Inferior parietal cortex (tissue), 1 donor: ENCODE measurements at regions not wholly inside any gene's neighbourhood (a gene's known extent, or its start where the extent isn't known, plus 50 kb on each side); places are given as distances from the start of the nearest gene placed in this dataset.

Experiments
- DNase-seq: peaks from one replicate; pipeline ENCODE4 v3.0.0-alpha.2; 2016; ENCODE audit errors: extremely low spot score

DNA sequence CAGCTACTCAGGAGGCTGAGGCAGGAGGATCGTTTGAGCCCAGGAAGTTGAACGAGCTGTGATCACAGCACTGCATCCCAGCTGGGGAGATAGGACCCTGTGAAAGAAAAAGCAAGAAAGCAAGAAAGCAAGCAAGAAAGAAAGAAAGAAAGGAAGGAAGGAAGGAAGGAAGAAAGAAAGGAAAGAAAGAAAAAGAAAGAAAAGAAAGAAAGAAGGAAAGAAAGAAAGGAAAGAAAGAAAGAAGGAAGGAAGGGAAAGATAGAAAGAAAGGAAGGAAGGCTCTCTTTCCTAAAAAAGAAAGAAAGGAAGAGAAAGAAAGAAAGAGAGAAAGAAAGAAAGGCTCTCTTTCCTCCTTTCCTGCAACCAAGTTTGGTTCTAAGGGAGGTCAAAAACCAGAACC is 380.3 kb downstream of the PCNX1 start:
- DNase-seq: no peak

GRCh38 chr14:71289536-71289935 is 382.3 kb downstream of the PCNX1 start:
- no peak for DNase-seq

DNA sequence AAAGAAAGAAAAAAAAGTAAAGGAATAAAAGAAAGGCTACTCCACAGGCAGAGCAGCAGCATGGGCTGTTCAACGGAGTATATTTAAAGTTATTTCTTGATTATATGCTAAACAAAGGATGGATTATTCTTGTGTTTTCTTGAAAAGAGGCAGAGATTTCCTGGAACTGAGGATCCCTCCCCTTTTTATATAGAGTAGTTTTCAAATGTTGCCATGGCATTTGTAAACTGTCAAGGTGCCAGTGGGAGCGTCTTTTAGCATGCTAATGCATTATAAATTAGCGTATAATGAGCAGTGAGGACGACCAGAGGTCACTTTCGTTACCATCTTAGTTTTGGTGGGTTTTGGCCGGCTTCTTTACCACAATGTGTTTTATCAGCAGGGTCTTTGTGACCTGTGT is 383.0 kb downstream of the PCNX1 start:
- no peak for DNase-seq

DNA sequence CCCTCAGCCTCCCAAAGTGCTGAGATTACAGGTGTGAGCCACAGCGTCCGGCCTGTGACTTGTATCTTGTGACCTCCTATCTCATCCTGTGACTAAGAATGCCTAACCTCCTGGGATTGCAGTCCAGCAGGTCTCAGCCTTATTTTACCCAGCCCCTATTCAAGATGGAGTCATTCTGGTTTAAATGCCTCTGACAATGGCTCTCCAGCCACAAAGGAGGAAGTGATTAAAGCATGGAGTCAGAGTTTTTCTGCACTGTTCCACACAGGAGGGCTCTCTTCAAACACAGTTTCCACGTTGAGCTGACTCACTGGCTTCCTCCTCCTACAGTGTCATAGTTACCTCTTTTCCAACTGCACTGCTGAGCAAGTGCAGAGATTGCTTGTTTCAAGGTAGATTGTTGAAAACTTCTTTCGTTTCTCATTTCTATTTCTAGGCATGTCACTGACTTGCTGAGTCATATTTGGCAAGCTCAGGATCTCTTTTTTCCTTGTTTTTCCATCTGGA is 383.8 kb downstream of the PCNX1 start:
- peak; percentile 41 for DNase-seq

GRCh38 chr14:71296184-71296583 is 388.9 kb downstream of the PCNX1 start:
- no peak for DNase-seq

GRCh38 chr14:71300566-71301330 is 393.5 kb downstream of the PCNX1 start:
- no peak for DNase-seq

DNA sequence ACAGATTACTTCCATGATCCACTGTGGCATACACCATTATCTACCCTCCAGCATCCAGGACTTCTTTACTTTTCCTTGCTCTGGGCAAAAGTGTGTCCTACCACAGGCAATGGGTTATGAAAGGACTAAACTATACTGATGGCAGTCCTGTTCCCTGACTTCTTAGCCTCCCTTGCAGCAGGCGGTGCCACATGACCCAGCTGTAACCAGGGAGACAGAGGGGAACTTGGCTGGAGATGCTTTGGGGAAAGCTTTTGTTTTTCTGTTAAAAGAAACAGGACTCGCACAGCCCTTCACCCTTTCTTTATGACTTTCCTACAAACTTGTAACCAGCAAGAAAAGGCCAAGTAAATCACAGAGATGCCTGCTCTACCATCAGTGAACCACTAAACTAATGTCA is 394.4 kb downstream of the PCNX1 start:
- DNase-seq: no peak

- no peak for DNase-seq
Observed at GRCh38 chr14:71304690-71305089, 397.4 kb downstream of the PCNX1 start.

- DNase-seq: no peak
Observed at GRCh38 chr14:71308671-71309070, 401.4 kb downstream of the PCNX1 start.

GRCh38 chr14:71309756-71310155 is 402.5 kb downstream of the PCNX1 start:
- no peak for DNase-seq

DNA sequence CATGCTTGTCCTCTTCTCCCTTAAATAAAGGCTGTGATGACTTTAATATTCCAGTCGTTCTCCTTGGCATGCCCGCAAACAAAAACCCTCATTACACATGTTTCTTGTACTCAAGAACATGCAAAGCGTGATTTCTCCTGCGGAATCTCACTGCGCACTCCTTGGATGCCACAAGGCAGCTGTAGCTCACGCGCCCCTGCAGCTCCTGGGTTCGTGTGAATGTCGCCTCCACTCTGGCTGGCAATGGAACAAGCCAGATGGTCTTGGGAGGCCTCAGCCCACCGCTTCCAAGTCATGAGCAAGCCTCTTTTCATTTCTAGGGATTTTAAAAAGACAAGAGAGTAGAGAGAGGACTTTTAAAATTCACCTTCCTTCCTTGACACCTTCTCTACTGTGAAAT is 403.8 kb downstream of the PCNX1 start:
- peak; percentile 34 for DNase-seq

DNA sequence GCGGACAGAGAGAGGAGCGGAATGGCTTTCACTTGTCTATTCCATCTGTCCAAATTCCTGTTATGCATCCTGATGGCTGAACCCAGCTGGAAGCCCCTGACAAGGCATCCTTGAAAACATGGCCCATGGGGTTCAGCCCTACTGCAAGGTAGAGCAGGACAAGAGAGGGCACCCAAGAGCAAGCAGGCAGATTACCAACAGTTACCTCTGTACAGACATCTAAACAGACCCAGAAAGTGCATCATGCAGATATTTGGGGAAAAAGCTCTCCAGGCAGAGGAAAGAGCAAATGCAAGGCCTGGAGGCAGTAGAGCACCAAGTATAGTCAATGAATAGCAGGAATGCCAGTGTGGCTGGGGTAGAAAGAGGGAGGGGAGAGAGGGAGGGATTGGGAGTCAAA is 407.5 kb downstream of the PCNX1 start:
- no peak for DNase-seq

GRCh38 chr14:71317385-71318096 is 410.3 kb downstream of the PCNX1 start:
- no peak for DNase-seq

GRCh38 chr14:71318097-71318459 is 410.8 kb downstream of the PCNX1 start:
- no peak for DNase-seq

DNA sequence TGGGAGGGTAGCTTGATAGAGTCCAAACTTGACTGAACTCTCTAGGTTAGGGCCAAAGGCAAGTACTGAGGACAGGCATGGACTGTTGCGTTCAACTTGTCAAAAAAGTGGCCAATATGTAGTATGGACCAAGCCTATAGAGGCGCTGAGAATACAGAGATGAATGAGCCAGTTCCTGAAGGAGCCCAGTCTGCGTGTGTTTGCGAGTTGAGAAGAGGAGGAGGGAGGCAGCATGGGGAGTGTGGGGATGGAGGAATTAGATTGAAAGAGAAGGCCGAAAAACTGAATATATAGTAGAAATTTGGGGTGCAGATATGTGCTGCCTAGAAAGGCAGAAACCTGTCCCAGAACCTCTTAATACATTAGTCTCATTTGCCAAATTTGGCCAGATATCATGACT is 412.4 kb downstream of the PCNX1 start:
- no peak for DNase-seq

GRCh38 chr14:71320107-71320733 is 413.0 kb downstream of the PCNX1 start, which contains the start of gene SIPA1L1:
Gene SIPA1L1 (plus strand): TSS chr14:71320476.
- peak; percentile 96 for DNase-seq

DNA sequence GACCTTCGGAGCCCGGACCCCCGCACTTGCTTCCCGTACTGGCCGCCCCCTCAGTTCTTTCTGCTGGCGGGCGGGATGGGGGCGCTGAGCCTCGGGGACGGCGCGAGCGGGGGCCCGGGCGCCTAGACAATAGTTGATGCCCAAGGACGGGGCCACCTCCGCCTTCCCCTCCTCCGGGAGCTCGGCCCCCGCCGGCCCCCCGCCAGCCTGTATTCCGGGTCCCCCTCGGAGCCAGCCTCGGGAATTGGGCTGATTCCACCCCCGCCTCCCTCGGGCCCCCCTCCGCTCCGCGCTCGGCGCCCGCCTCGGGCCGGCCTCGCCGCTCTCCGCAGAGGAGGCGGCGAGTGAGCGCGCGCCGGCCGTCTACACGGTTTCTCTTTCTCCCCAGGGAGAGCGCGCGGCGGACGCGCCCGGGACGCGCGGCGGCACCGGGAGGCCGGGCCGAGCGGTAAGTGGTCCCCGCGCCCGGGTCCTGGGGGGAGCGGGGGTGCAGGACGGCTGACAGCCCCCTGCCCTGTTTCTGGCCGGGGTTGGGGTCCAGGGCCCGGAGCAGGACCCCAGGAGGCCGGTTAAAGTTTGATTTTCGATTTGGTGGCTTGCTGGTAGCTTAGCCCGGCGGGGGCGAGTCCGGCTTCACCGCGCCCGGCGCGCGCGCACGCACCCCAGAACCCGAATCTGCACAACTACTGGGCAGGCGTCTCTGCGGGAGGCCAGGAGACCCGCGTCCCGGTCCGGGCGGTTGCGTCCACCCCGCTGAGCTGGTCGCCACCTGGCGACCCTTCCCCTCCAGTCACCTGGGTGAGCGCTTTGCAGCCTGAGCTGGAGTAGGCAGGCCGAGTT is 413.7 kb downstream of the PCNX1 start:
- peak; percentile 54 for DNase-seq

DNA sequence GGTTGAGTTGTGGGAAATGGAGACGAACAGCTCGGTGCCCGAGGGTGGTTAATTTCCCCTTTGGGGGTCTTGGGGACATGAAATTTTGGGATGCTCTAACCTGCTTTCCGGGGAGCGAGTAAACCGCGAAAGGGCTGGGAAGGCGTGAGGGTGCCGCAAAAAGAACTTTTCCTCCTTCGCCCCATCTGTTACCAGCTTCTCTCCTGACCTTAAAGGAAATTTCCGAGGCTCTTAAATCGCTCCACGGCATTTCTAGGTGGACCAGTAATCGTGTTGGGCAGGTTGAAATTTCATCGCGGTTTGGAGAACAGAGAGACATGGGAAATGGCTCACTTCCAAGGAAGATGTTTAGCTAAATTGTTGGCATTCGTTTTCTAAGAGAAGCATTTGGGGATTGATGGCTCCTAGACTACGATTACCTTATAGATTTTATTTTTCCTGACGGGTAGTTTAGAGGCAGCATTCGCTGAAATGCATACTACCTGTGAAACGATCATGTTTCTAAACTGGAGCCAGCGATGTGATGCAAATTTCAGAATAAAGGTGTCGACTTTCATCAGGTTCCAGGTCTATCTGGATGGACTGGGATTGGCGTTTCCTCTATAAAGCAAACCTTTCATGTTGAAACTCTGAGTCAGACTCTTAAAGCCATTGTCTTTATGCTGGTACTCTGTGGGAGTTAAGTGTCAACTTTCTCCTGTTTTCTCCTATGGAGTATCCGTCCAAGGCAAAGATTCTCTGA is 414.5 kb downstream of the PCNX1 start:
- peak; percentile 52 for DNase-seq

- peak; percentile 61 for DNase-seq
Observed at GRCh38 chr14:71322655-71323250, 415.5 kb downstream of the PCNX1 start.

DNA sequence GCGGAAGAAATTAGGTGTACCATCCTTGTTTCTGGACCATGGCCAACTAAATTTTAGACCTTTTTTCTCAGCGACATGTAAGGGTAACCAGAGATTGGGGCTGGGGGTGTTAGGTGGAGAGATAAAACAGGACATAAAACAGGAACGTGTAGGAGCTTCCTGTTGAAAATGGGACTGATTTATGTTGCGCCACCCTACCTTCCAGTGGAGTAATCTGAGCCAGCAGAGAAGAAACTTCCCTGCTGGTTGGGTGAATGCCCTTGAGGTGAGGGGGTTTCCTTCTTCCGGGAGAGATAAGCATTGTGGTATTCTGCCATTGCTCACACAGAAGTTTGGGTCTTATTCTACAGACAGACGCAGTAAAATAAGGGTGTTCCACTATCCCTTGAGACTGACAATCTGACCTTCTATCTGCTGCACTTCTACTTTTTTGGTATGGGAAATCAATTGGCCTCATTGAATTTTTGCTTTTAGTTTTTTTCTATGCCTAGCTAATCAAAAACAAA is 417.6 kb downstream of the PCNX1 start:
- no peak for DNase-seq
